ENCODE measurements at regions not wholly inside any gene's neighbourhood (a gene's known extent, or its start where the extent isn't known, plus 50 kb on each side); places are given as distances from the start of the nearest gene placed in this dataset.

DNA sequence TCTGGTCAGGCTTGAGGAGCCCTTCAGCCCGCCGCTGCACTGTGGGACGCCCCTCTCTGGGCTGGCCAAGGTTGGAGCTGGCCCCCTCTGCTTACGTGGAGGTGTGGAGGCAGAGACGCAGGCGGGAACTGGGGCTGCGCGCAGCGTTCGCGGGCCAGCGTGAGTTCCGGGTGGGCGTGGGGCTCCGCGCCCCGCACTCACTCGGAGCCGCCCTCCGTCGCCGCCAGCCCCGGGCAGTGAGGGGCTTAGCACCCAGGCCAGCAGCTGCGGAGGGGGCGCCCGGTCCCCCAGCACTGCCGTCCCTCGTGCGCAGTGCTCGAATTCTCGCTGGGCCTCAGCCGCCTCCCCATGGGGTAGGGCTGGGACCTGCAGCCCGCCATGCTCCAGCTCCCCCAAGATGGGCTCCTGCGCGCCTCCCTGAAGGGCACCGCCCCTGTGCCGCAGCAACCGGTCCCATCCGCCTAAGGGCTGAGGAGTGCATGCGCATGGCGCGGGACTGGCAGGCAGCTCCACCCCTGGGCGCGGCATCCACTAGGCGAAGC is 695.9 kb downstream of the EPHA7 start:
- no TSS peak for BruUV-seq (replicated peaks)
- in situ Hi-C loops (cut with MboI), result no loop called here
- DNase-seq (ENCODE audit: low read depth, low spot score), result no peak

More for the DNA sequence above, 695.9 kb downstream of the EPHA7 start:
- ChIA-PET CTCF (no interaction called here), POLR2A (no interaction called here), SMC1A (ENCODE audit: uncharacterized antibody, unreplicated experiment) (interaction anchor here (0.6 kb wide), 1 partner anchor 1727 kb away, joined by 3 read pairs; no protein-coding TSS in a partner anchor), RAD21 (ENCODE audit: unreplicated experiment) (no interaction called here)
- Histone ChIP-seq H3K27me3 (replicated peaks in 1 of 2; ENCODE audit: control insufficient read depth in 2 of 2, insufficient read depth in 2 of 2, low read length in 1 of 2) (no peaks in the 10 kb centered on the region), H4K20me1 (ENCODE audit: control insufficient read depth, insufficient read depth) (no peaks in the 10 kb centered on the region), H3K9me3 (replicated peaks; ENCODE audit: control insufficient read depth, insufficient read depth, low read length) (no peaks in the 10 kb centered on the region), H3K4me1 (ENCODE audit: control insufficient read depth, insufficient read depth, low read length) (no peaks in the 10 kb centered on the region), H3K9ac (ENCODE audit: control insufficient read depth, insufficient read depth, low read length) (no peak overlapping the region), H3K4me2 (ENCODE audit: control insufficient read depth, insufficient read depth) (no peak overlapping the region), H3K4me3 (no peak overlapping the region), H3K27ac (ENCODE audit: control insufficient read depth, insufficient read depth) (no peak overlapping the region), H3K79me2 (ENCODE audit: control insufficient read depth, insufficient read depth, low read length) (no peaks in the 10 kb centered on the region), H2AFZ (ENCODE audit: control insufficient read depth, low read depth, low read length) (no peak overlapping the region), H3K36me3 (ENCODE audit: control insufficient read depth in 2 of 2, insufficient read depth in 2 of 2, low read length in 1 of 2) (no peaks in the 10 kb centered on the region)
- no peak for ATAC-seq
- no peak for FAIRE-seq
- TF ChIP-seq SMC3 (IDR thresholded peaks at IDR 0.05; ENCODE audit: borderline replicate concordance, low read length) (no peak), STAT1 (conservative IDR thresholded peaks at IDR 0.05) (no peak), NRF1 (conservative IDR thresholded peaks at IDR 0.05; ENCODE audit: low read depth, low read length) (no peak), MEF2B (IDR thresholded peaks at IDR 0.05; ENCODE audit: partially characterized antibody, poor library complexity, severe bottlenecking) (no peak), PAX8 (IDR thresholded peaks at IDR 0.05) (no peak), NR2F1 (conservative IDR thresholded peaks at IDR 0.05) (no peak), NFYB (IDR thresholded peaks at IDR 0.05; ENCODE audit: insufficient read depth, low read depth, low read length) (no peak), TCF12 (IDR thresholded peaks at IDR 0.05; ENCODE audit: low read depth, low read length) (no peak), WRNIP1 (IDR thresholded peaks at IDR 0.05; ENCODE audit: borderline replicate concordance, low read depth, low read length) (no peak), FOXK2 (IDR thresholded peaks at IDR 0.05) (no peak), GATAD2B (conservative IDR thresholded peaks at IDR 0.05; ENCODE audit: low read depth) (no peak), BHLHE40 (IDR thresholded peaks at IDR 0.05; ENCODE audit: borderline replicate concordance in 1 of 2, low read depth in 2 of 2, low read length in 1 of 2) (no peak)
- TF ChIP-seq, protein P1, sequence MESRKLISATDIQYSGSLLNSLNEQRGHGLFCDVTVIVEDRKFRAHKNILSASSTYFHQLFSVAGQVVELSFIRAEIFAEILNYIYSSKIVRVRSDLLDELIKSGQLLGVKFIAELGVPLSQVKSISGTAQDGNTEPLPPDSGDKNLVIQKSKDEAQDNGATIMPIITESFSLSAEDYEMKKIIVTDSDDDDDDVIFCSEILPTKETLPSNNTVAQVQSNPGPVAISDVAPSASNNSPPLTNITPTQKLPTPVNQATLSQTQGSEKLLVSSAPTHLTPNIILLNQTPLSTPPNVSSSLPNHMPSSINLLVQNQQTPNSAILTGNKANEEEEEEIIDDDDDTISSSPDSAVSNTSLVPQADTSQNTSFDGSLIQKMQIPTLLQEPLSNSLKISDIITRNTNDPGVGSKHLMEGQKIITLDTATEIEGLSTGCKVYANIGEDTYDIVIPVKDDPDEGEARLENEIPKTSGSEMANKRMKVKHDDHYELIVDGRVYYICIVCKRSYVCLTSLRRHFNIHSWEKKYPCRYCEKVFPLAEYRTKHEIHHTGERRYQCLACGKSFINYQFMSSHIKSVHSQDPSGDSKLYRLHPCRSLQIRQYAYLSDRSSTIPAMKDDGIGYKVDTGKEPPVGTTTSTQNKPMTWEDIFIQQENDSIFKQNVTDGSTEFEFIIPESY (IDR thresholded peaks at IDR 0.05), result no peak
- TF ChIP-seq, protein P2, sequence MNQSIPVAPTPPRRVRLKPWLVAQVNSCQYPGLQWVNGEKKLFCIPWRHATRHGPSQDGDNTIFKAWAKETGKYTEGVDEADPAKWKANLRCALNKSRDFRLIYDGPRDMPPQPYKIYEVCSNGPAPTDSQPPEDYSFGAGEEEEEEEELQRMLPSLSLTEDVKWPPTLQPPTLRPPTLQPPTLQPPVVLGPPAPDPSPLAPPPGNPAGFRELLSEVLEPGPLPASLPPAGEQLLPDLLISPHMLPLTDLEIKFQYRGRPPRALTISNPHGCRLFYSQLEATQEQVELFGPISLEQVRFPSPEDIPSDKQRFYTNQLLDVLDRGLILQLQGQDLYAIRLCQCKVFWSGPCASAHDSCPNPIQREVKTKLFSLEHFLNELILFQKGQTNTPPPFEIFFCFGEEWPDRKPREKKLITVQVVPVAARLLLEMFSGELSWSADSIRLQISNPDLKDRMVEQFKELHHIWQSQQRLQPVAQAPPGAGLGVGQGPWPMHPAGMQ (IDR thresholded peaks at IDR 0.05; ENCODE audit: borderline replicate concordance), result no peak
- 75% methylated on average over 27 of the region's 45 CpGs for WGBS (ENCODE audit: insufficient coverage, insufficient replicate concordance, low lambda C conversion rate, missing lambda C conversion rate)
- intact Hi-C loops (cut with micrococcal nuclease; ENCODE audit: unreplicated experiment), result no loop called here

Data from GM12878 (cell line).